ENCODE measurements at regions not wholly inside any gene's neighbourhood (a gene's known extent, or its start where the extent isn't known, plus 50 kb on each side); places are given as distances from the start of the nearest gene placed in this dataset.

DNA sequence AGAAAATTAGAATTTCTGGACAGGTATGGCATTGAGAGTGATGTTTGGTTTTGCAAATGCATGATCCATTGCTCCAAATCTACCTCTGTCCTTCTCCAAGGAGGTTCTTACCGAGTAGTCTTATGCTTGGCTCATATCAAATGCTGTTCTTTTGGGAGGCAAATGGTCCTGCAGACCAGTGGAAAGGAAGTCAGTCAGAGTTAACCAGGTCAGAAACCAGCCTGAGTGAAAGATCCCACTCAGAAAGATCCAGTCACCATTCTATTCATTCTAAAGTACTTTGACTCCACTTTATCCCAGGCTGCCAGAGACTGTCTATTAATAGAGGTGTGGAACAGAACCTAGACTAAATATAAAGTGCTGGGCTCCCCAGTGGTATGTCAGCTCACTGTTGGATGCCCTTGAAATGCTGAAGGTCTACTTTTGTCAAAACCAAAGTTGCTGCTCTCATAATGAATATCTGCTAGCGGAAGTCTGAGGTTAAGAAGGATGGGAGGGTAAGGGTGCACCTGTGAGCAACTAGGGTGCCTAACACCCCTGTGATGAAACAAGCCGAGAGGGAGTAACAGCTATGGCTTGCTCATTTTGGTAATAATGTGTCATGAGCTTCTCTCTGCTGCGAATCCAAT lies 302.2 kb downstream of the ZNF608 start:
- Histone ChIP-seq H3K9me3 (ENCODE audit: control insufficient read depth, insufficient read depth, low read length) (no peaks in the 10 kb centered on the region), H3K9ac (ENCODE audit: low read depth, low read length) (no peak overlapping the region), H3K4me1 (ENCODE audit: control insufficient read depth, insufficient read depth, low read length) (peaks cover 7% of the 10 kb centered on the region), H3K4me3 (ENCODE audit: low read depth, low read length) (no peak overlapping the region), H3K36me3 (ENCODE audit: control insufficient read depth, insufficient read depth, low read length) (no peaks in the 10 kb centered on the region), H3K27me3 (ENCODE audit: control insufficient read depth, insufficient read depth, low read length) (no peaks in the 10 kb centered on the region)

GRCh38 chr5:124440471-124440870 lies 306.0 kb downstream of the ZNF608 start:
- no peaks in the 10 kb centered on the region for H3K9me3 ChIP-seq (ENCODE audit: control insufficient read depth, insufficient read depth, low read length)
- H3K9ac ChIP-seq (ENCODE audit: low read depth, low read length) = no peak overlapping the region
- H3K36me3 ChIP-seq (ENCODE audit: control insufficient read depth, insufficient read depth, low read length) = no peaks in the 10 kb centered on the region
- H3K4me1 ChIP-seq (ENCODE audit: control insufficient read depth, insufficient read depth, low read length) = peaks cover 22% of the 10 kb centered on the region
- H3K27me3 ChIP-seq (ENCODE audit: control insufficient read depth, insufficient read depth, low read length) = no peaks in the 10 kb centered on the region
- H3K4me3 ChIP-seq (ENCODE audit: low read depth, low read length) = no peak overlapping the region

DNA sequence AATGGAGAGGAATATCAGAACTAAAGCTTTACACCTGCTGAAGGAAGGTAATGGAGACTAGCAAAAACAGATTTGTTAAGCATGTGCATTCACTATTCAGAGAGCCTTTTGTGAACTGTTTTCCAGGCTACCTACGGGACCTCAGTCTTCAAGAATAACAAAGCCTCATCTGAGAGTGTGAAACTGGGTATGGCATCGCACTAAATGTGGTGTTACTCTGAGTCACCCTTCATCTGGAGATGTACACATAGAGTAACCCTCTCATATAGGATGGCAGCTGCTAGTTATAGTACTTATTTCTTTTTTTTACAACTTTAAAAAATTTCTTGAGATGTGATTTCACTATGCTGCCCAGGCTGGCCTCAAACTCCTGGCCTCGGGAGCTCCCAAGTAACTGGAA lies 306.8 kb downstream of the ZNF608 start:
- Histone ChIP-seq H3K9me3 (ENCODE audit: control insufficient read depth, insufficient read depth, low read length) (no peaks in the 10 kb centered on the region), H3K36me3 (ENCODE audit: control insufficient read depth, insufficient read depth, low read length) (no peaks in the 10 kb centered on the region), H3K27me3 (ENCODE audit: control insufficient read depth, insufficient read depth, low read length) (no peaks in the 10 kb centered on the region), H3K9ac (ENCODE audit: low read depth, low read length) (no peak overlapping the region), H3K4me1 (ENCODE audit: control insufficient read depth, insufficient read depth, low read length) (peaks cover 22% of the 10 kb centered on the region), H3K4me3 (ENCODE audit: low read depth, low read length) (no peak overlapping the region)

DNA sequence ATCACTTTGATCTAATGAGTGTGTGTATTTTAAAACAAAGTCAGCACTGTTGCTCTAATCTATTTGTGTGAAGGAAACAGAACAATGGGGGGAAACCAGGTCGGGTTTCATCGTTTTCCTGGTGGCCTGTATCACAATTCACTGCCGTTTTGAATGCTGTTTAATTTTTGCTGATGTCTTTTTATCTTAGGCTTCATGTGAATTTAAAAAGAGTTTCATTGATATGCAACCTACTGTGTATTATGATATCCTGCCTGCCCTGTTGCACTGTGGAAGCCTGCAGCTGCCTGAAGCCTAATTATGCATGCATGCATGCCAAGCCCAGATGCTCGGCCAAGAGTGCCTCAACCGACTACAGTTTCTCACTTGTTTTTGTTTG lies 307.5 kb downstream of the ZNF608 start:
- Histone ChIP-seq H3K9ac (ENCODE audit: low read depth, low read length) (no peak overlapping the region), H3K4me3 (ENCODE audit: low read depth, low read length) (no peak overlapping the region)

GRCh38 chr5:124438026-124438902 lies 308.2 kb downstream of the ZNF608 start:
- Histone ChIP-seq H3K27me3 (ENCODE audit: control insufficient read depth, insufficient read depth, low read length) (no peaks in the 10 kb centered on the region), H3K4me3 (ENCODE audit: low read depth, low read length) (no peak overlapping the region), H3K9me3 (ENCODE audit: control insufficient read depth, insufficient read depth, low read length) (no peaks in the 10 kb centered on the region), H3K36me3 (ENCODE audit: control insufficient read depth, insufficient read depth, low read length) (no peaks in the 10 kb centered on the region), H3K9ac (ENCODE audit: low read depth, low read length) (no peak overlapping the region), H3K4me1 (ENCODE audit: control insufficient read depth, insufficient read depth, low read length) (peaks cover 22% of the 10 kb centered on the region)

More for the DNA sequence above, 307.5 kb downstream of the ZNF608 start:
- Histone ChIP-seq H3K27me3 (ENCODE audit: control insufficient read depth, insufficient read depth, low read length) (no peaks in the 10 kb centered on the region), H3K36me3 (ENCODE audit: control insufficient read depth, insufficient read depth, low read length) (no peaks in the 10 kb centered on the region), H3K9me3 (ENCODE audit: control insufficient read depth, insufficient read depth, low read length) (no peaks in the 10 kb centered on the region), H3K4me1 (ENCODE audit: control insufficient read depth, insufficient read depth, low read length) (peaks cover 22% of the 10 kb centered on the region)

DNA sequence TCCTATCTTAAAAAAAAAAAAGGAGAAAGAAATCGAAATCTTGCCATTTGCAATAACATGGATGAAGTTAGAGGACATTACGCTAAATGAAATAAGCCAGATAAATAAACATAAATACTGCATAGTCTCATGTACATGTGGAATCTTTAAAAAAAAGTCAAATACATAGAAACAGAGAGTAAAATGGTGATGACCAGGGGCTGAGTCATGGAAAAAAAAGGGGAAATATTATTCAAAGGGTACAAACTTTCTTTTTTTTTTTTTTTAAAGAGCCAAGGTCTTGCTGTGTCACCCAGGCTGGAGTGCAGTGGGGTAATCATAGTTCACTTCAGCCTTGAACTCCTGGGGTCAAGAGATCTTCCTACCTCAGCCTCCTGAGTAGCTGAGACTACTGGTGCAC lies 310.1 kb downstream of the ZNF608 start:
- H3K4me3 ChIP-seq (ENCODE audit: low read depth, low read length) = no peak overlapping the region
- H3K9ac ChIP-seq (ENCODE audit: low read depth, low read length) = no peak overlapping the region
- no peaks in the 10 kb centered on the region for H3K9me3 ChIP-seq (ENCODE audit: control insufficient read depth, insufficient read depth, low read length)

GRCh38 chr5:124433170-124433569 lies 313.3 kb downstream of the ZNF608 start:
- H3K9ac ChIP-seq (ENCODE audit: low read depth, low read length) = no peak overlapping the region
- no peak overlapping the region for H3K4me3 ChIP-seq (ENCODE audit: low read depth, low read length)
- H3K4me1 ChIP-seq (ENCODE audit: control insufficient read depth, insufficient read depth, low read length) = peaks cover 6% of the 10 kb centered on the region
- no peaks in the 10 kb centered on the region for H3K27me3 ChIP-seq (ENCODE audit: control insufficient read depth, insufficient read depth, low read length)
- H3K36me3 ChIP-seq (ENCODE audit: control insufficient read depth, insufficient read depth, low read length) = no peaks in the 10 kb centered on the region
- H3K9me3 ChIP-seq (ENCODE audit: control insufficient read depth, insufficient read depth, low read length) = no peaks in the 10 kb centered on the region

More for the DNA sequence above, 310.1 kb downstream of the ZNF608 start:
- Histone ChIP-seq H3K4me1 (ENCODE audit: control insufficient read depth, insufficient read depth, low read length) (peaks cover 22% of the 10 kb centered on the region), H3K27me3 (ENCODE audit: control insufficient read depth, insufficient read depth, low read length) (no peaks in the 10 kb centered on the region), H3K36me3 (ENCODE audit: control insufficient read depth, insufficient read depth, low read length) (no peaks in the 10 kb centered on the region)

DNA sequence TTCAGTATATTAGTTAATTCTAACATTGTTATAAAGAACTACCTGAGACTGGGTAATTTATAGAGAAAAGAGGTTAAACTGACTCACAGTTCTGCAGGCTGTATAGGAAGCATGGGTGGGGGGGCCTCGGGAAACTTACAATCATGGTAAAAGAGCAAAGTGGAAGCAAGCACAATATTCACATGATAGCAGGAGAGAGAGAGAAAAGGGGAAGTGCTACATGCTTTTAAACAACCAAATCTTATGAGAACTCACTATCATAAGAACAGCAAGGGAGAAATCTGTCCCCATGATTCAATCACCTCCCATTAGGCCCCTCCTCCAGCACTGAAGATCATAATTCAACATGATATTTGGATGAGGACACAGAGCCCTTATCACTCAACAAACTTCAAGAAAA lies 324.9 kb downstream of the ZNF608 start:
- H3K9me3 ChIP-seq (ENCODE audit: control insufficient read depth, insufficient read depth, low read length) = no peaks in the 10 kb centered on the region
- H3K4me1 ChIP-seq (ENCODE audit: control insufficient read depth, insufficient read depth, low read length) = no peaks in the 10 kb centered on the region
- H3K36me3 ChIP-seq (ENCODE audit: control insufficient read depth, insufficient read depth, low read length) = peaks cover 2% of the 10 kb centered on the region
- no peak overlapping the region for H3K9ac ChIP-seq (ENCODE audit: low read depth, low read length)
- no peak overlapping the region for H3K4me3 ChIP-seq (ENCODE audit: low read depth, low read length)
- no peaks in the 10 kb centered on the region for H3K27me3 ChIP-seq (ENCODE audit: control insufficient read depth, insufficient read depth, low read length)

GRCh38 chr5:124420952-124421351 lies 325.5 kb downstream of the ZNF608 start:
- H3K9me3 ChIP-seq (ENCODE audit: control insufficient read depth, insufficient read depth, low read length) = no peaks in the 10 kb centered on the region
- H3K27me3 ChIP-seq (ENCODE audit: control insufficient read depth, insufficient read depth, low read length) = no peaks in the 10 kb centered on the region
- no peak overlapping the region for H3K9ac ChIP-seq (ENCODE audit: low read depth, low read length)
- peaks cover 2% of the 10 kb centered on the region for H3K36me3 ChIP-seq (ENCODE audit: control insufficient read depth, insufficient read depth, low read length)
- no peak overlapping the region for H3K4me3 ChIP-seq (ENCODE audit: low read depth, low read length)
- no peaks in the 10 kb centered on the region for H3K4me1 ChIP-seq (ENCODE audit: control insufficient read depth, insufficient read depth, low read length)

- Histone ChIP-seq H3K4me1 (ENCODE audit: control insufficient read depth, insufficient read depth, low read length) (no peaks in the 10 kb centered on the region), H3K36me3 (ENCODE audit: control insufficient read depth, insufficient read depth, low read length) (peaks cover 2% of the 10 kb centered on the region), H3K9ac (ENCODE audit: low read depth, low read length) (no peak overlapping the region), H3K4me3 (ENCODE audit: low read depth, low read length) (no peak overlapping the region), H3K9me3 (ENCODE audit: control insufficient read depth, insufficient read depth, low read length) (no peaks in the 10 kb centered on the region), H3K27me3 (ENCODE audit: control insufficient read depth, insufficient read depth, low read length) (no peaks in the 10 kb centered on the region)
Observed at GRCh38 chr5:124419531-124419930, 326.9 kb downstream of the ZNF608 start.

- peaks cover 2% of the 10 kb centered on the region for H3K36me3 ChIP-seq (ENCODE audit: control insufficient read depth, insufficient read depth, low read length)
- H3K9me3 ChIP-seq (ENCODE audit: control insufficient read depth, insufficient read depth, low read length) = no peaks in the 10 kb centered on the region
- H3K27me3 ChIP-seq (ENCODE audit: control insufficient read depth, insufficient read depth, low read length) = no peaks in the 10 kb centered on the region
- H3K9ac ChIP-seq (ENCODE audit: low read depth, low read length) = no peak overlapping the region
- no peak overlapping the region for H3K4me3 ChIP-seq (ENCODE audit: low read depth, low read length)
- no peaks in the 10 kb centered on the region for H3K4me1 ChIP-seq (ENCODE audit: control insufficient read depth, insufficient read depth, low read length)
Observed at GRCh38 chr5:124418390-124418789, 328.0 kb downstream of the ZNF608 start.

GRCh38 chr5:124417196-124417595 lies 329.2 kb downstream of the ZNF608 start:
- H3K4me1 ChIP-seq (ENCODE audit: control insufficient read depth, insufficient read depth, low read length) = no peaks in the 10 kb centered on the region
- peaks cover 5% of the 10 kb centered on the region for H3K36me3 ChIP-seq (ENCODE audit: control insufficient read depth, insufficient read depth, low read length)
- H3K27me3 ChIP-seq (ENCODE audit: control insufficient read depth, insufficient read depth, low read length) = no peaks in the 10 kb centered on the region
- H3K4me3 ChIP-seq (ENCODE audit: low read depth, low read length) = no peak overlapping the region
- no peaks in the 10 kb centered on the region for H3K9me3 ChIP-seq (ENCODE audit: control insufficient read depth, insufficient read depth, low read length)
- H3K9ac ChIP-seq (ENCODE audit: low read depth, low read length) = no peak overlapping the region

Data from iPS-15b (cell line).